Spleen (tissue), 11 donors: ENCODE measurements at regions not wholly inside any gene's neighbourhood (a gene's known extent, or its start where the extent isn't known, plus 50 kb on each side); places are given as distances from the start of the nearest gene placed in this dataset.

ENCODE experiments used
- DNase-seq: peaks from one replicate; pipeline ENCODE4 v3.0.0-alpha.2; 2020
- H3K27ac ChIP-seq, 8 donors: fragments of 200-600 bp; sonication (generic) in 7 of 8; 1 replicate in 4 of 8; 2 replicates in 4 of 8; pipeline versions ENCODE4 v1.5.0 to v1.8.0; 2016 to 2021; ENCODE audit warnings: inconsistent platforms in 4 of 8, mild to moderate bottlenecking in 4 of 8, moderate library complexity in 1 of 8
- H3K27me3 ChIP-seq, 7 donors: fragments of 200-600 bp; sonication (generic) in 6 of 7; replicated peaks in 1 of 7; 1 replicate in 4 of 7; 2 replicates in 3 of 7; pipeline versions ENCODE4 v1.5.0 to v1.8.0; 2016 to 2021; ENCODE audit warnings: inconsistent platforms in 3 of 7, mild to moderate bottlenecking in 1 of 7
- H3K36me3 ChIP-seq, 6 donors: fragments of 200-600 bp; sonication (generic) in 5 of 6; 1 replicate in 4 of 6; 2 replicates in 2 of 6; pipeline versions ENCODE4 v1.5.0 to v1.8.0; 2016 to 2021; ENCODE audit warnings: inconsistent platforms in 2 of 6
- H3K4me1 ChIP-seq, 6 donors: fragments of 200-600 bp; sonication (generic) in 5 of 6; 1 replicate in 3 of 6; 2 replicates in 3 of 6; pipeline versions ENCODE4 v1.5.0 to v1.8.0; 2016 to 2021; ENCODE audit warnings: inconsistent platforms in 3 of 6
- H3K4me3 ChIP-seq, 8 donors: fragments of 200-600 bp; sonication (generic) in 7 of 8; 1 replicate in 4 of 8; 2 replicates in 4 of 8; pipeline versions ENCODE4 v1.5.0 to v1.8.0; 2016 to 2021; ENCODE audit warnings: inconsistent platforms in 4 of 8, mild to moderate bottlenecking in 4 of 8, moderate library complexity in 2 of 8
- H3K9me3 ChIP-seq, 8 donors: fragments of 200-600 bp; sonication (generic) in 7 of 8; 1 replicate in 4 of 8; 2 replicates in 4 of 8; pipeline versions ENCODE4 v1.5.0 to v1.8.0; 2016 to 2021; ENCODE audit warnings: inconsistent platforms in 4 of 8
- POLR2A ChIP-seq, 3 donors: fragments of 450-650 bp; IDR thresholded peaks; one replicate each; pipeline ENCODE4 v1.5.1; 2017; ENCODE audit warnings: antibody characterized with exemption in 3 of 3, mild to moderate bottlenecking in 1 of 3
- POLR2AphosphoS5 ChIP-seq, 3 donors: sonication (generic); formaldehyde crosslinking; IDR thresholded peaks; one replicate each; pipeline ENCODE4 v1.5.1; 2017; ENCODE audit warnings: antibody characterized with exemption in 3 of 3
- WGBS, 5 donors: extraction: QIAGEN DNeasy Blood & Tissue Kit in 3 of 5; methylation state at CpG; one replicate each; pipeline versions ENCODE4 v1.1.5 to v1.1.7; 2013 to 2018; 5-methylcytosine and 5-hydroxymethylcytosine counted together
- intact Hi-C: fragments of 100-400 bp; cut with DNase I; formaldehyde crosslinking; loops from one replicate; pipeline ENCODE4 v1.15.0; 2023; ENCODE audit warnings: low total_unique reads
- TF ChIP-seq, protein P1 (sequence below), 11 experiments: fragments of 200-600 bp in 7 of 11; fragments of 450-650 bp in 4 of 11; sonication (generic) in 4 of 11; IDR thresholded peaks in 8 of 11; conservative IDR thresholded peaks in 3 of 11; 1 replicate in 7 of 11; 2 replicates in 4 of 11; pipeline versions ENCODE4 v1.4.0 to v1.8.0; 2016 to 2021; ENCODE audit warnings: antibody characterized with exemption in 11 of 11, inconsistent platforms in 4 of 11, mild to moderate bottlenecking in 1 of 11
- donor health status: healthy with polysubstance abuse.
- donor health status: DM: no; HTN: no; CAD: no; lungs with moderate emphysema.
- donor health status: DM: no; HTN: no; CAD: no.
- donor health status: Bipolar disorder and iron deficiency.
- donor health status: healthy.
- donor health status: DM: no; HTN: no; CAD: no.
- donor health status: DM: yes; HTN: yes; CAD: no.

DNA sequence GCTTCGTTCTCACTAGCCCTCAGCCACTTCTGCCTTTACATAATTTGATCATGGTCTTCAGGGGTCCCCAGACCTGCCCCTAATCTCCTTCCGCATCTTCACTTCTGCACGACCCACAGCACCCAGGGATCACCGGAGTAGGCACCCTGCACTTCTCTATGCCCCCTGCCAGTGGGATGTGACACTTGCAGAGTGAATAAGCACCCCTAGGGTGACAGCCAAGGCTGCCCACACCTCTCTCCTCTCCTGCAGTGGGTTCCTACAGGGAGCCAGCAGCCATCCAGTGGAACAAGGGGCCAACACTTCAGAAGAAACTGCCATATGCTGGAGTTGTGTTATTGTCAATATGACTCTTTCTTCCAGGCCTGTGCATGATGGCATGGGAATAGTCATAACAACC lies 58.0 kb upstream of the CTPS1 start:
- H3K4me3 ChIP-seq, result no peak overlapping the region
- H3K4me1 ChIP-seq, result no peaks in the 10 kb centered on the region
- WGBS, 5 donors, result 83 to 95% (median 89%) methylated on average over 4 of the region's 4 CpGs
- TF ChIP-seq, protein P1, sequence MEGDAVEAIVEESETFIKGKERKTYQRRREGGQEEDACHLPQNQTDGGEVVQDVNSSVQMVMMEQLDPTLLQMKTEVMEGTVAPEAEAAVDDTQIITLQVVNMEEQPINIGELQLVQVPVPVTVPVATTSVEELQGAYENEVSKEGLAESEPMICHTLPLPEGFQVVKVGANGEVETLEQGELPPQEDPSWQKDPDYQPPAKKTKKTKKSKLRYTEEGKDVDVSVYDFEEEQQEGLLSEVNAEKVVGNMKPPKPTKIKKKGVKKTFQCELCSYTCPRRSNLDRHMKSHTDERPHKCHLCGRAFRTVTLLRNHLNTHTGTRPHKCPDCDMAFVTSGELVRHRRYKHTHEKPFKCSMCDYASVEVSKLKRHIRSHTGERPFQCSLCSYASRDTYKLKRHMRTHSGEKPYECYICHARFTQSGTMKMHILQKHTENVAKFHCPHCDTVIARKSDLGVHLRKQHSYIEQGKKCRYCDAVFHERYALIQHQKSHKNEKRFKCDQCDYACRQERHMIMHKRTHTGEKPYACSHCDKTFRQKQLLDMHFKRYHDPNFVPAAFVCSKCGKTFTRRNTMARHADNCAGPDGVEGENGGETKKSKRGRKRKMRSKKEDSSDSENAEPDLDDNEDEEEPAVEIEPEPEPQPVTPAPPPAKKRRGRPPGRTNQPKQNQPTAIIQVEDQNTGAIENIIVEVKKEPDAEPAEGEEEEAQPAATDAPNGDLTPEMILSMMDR (IDR thresholded peaks at IDR 0.05 in 8 of 11, conservative IDR thresholded peaks at IDR 0.05 in 3 of 11), result no peak
- TF ChIP-seq POLR2AphosphoS5 (IDR thresholded peaks at IDR 0.05), result no peak
- TF ChIP-seq POLR2A (IDR thresholded peaks at IDR 0.05), result no peak
- intact Hi-C loops, result no loop called here
- H3K9me3 ChIP-seq, result no peaks in the 10 kb centered on the region
- no peaks in the 10 kb centered on the region for H3K27me3 ChIP-seq
- DNase-seq, result no peak
- no peaks in the 10 kb centered on the region for H3K36me3 ChIP-seq
- H3K27ac ChIP-seq, result no peak overlapping the region

DNA sequence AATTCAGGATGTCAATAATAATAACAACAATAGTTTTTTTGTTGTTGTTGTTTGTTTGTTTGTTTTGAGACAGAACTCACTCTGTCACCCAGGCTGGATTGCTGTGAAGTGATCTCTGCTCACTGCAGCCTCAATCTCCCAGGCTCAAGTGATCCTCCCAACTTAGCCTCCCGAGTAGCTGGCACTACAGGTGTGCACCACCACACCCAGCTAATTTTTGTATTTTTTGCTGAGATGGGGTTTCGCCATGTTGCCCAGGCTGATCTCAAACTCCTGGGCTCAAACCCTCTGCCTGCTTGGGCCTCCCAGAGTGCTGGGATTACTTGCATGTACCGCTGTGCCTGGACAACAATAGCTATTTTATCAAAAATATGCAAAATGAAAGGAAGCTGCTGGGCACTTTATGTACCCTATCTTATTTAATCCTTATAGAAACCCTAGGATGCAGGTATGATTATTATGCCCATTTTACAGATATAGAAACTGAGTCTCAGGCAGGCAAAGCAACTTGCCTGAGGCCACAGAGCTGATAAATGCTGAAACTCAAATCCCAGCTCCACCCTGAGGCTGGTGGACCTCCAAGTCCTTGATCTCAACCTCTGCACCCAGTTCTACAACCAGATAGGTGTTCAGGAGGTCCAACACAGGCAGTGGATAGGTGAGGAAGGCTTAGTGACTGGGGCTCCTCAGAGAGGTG lies 57.4 kb upstream of the CTPS1 start:
- Histone ChIP-seq H3K27ac (no peak overlapping the region), H3K4me1 (no peaks in the 10 kb centered on the region), H3K27me3 (no peaks in the 10 kb centered on the region), H3K36me3 (no peaks in the 10 kb centered on the region), H3K4me3 (no peak overlapping the region), H3K9me3 (no peaks in the 10 kb centered on the region)
- intact Hi-C loops, result no loop called here
- DNase-seq, result no peak
- TF ChIP-seq POLR2AphosphoS5 (IDR thresholded peaks at IDR 0.05) (no peak), POLR2A (IDR thresholded peaks at IDR 0.05) (no peak)
- TF ChIP-seq, protein P1 (IDR thresholded peaks at IDR 0.05 in 8 of 11, conservative IDR thresholded peaks at IDR 0.05 in 3 of 11), result no peak
- WGBS, 5 donors, result 93 to 97% (median 95%) methylated on average over 3 of the region's 3 CpGs

DNA sequence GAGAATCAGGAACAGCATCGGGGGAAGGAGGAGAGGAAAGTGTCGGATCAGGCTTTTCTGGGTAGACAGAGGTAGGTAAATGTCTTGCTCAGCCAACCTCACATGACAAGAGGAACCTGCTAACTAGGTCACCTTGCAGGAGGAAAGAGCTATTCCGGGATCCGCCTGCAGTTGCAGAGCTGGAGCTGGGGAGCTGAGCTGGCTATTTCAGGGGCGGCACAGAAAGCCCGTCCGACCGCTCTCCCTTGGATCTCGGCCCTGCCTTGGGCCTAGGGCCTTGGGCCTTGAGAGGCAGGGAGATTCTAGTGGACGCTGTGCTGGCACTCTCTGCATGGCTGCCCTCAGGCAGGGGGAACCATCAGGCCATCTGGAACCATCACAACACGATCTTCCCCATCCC lies 56.5 kb upstream of the CTPS1 start:
- WGBS, 5 donors, result 84 to 91% (median 88%) methylated on average over 7 to 11 of the region's 11 CpGs
- DNase-seq, result no peak
- no peaks in the 10 kb centered on the region for H3K4me1 ChIP-seq
- no peak overlapping the region for H3K4me3 ChIP-seq
- no peaks in the 10 kb centered on the region for H3K36me3 ChIP-seq
- H3K27ac ChIP-seq, result no peak overlapping the region
- H3K9me3 ChIP-seq, result no peaks in the 10 kb centered on the region
- intact Hi-C loops, result no loop called here
- TF ChIP-seq POLR2AphosphoS5 (IDR thresholded peaks at IDR 0.05) (no peak), POLR2A (IDR thresholded peaks at IDR 0.05) (no peak)
- TF ChIP-seq, protein P1 (IDR thresholded peaks at IDR 0.05 in 8 of 11, conservative IDR thresholded peaks at IDR 0.05 in 3 of 11), result no peak
- no peaks in the 10 kb centered on the region for H3K27me3 ChIP-seq

DNA sequence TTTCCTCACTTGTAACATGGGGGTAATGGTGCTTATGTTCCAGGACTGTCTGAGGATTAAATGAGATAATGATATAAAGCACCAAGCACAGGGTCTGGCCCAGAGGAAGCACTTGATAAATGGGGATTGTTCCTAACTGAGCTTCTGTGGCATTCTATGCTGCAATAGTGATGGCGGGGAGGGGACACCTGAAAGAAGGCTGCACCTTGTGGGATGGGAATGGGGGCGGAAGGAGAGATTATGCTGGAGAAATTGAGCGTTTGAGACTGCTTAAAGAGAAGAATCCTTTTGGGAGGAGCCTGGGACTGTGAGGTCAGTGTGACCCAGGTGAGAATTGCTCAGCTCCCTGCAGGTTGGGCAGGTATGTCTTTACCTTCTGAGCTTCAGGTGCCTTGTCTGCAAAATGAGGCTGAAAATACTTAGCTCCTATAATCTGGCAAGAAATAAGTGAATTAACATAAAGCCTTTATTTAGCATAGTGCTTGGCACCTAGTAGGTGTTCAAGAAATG lies 55.9 kb upstream of the CTPS1 start:
- no peaks in the 10 kb centered on the region for H3K4me1 ChIP-seq
- H3K27ac ChIP-seq, result no peak overlapping the region
- WGBS, 5 donors, result 86 to 94% (median 88%) methylated on average over 3 of the region's 3 CpGs
- no peak overlapping the region for H3K4me3 ChIP-seq
- no peaks in the 10 kb centered on the region for H3K9me3 ChIP-seq
- TF ChIP-seq, protein P1 (IDR thresholded peaks at IDR 0.05 in 8 of 11, conservative IDR thresholded peaks at IDR 0.05 in 3 of 11), result no peak
- TF ChIP-seq POLR2AphosphoS5 (IDR thresholded peaks at IDR 0.05), result no peak
- TF ChIP-seq POLR2A (IDR thresholded peaks at IDR 0.05), result no peak
- intact Hi-C loops, result no loop called here
- H3K27me3 ChIP-seq, result no peaks in the 10 kb centered on the region
- no peaks in the 10 kb centered on the region for H3K36me3 ChIP-seq
- no peak for DNase-seq
